HL-60 (cell line): ENCODE measurements at regions not wholly inside any gene's neighbourhood (a gene's known extent, or its start where the extent isn't known, plus 50 kb on each side); places are given as distances from the start of the nearest gene placed in this dataset.

Experiments used
- GABPA ChIP-seq: IDR thresholded peaks from 2 replicates; pipeline ENCODE4 v1.6.1; 2012; ENCODE audit warnings: low read depth
- POLR2AphosphoS5 ChIP-seq: IDR thresholded peaks from 2 replicates; pipeline ENCODE4 v1.6.1; 2012; ENCODE audit warnings: low read depth
- SPI1 ChIP-seq: IDR thresholded peaks from 2 replicates; pipeline ENCODE4 v1.6.1; 2012; ENCODE audit warnings: low read depth, mild to moderate bottlenecking, borderline replicate concordance
- TF ChIP-seq, protein P1 (sequence below): IDR thresholded peaks from one replicate; pipeline ENCODE4 v1.5.1; 2011; ENCODE audit warnings: low read length, control low read depth, inconsistent platforms; ENCODE audit not compliant: insufficient read depth
- TF ChIP-seq, protein P2 (sequence below): IDR thresholded peaks from 2 replicates; pipeline ENCODE4 v1.6.1; 2012; ENCODE audit warnings: low read depth; ENCODE audit not compliant: insufficient replicate concordance

DNA sequence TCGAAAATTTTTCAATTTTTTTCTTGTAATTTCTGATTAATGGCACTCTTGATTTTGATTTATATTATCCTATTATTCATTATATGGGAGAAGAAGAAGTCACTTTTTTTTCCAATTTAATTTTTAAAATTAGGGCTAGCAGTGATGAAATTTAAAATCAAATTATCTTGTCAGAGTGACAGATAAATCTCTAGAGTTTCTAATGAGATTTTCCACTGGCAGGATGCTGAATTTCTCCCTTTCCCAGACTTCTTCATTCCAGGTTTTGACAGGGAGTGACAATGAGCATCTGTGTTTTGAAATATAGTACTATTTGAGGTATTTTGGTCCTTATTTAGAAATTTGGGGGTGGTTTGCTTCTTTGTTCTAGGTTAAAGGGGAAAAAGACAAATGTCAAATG is 2274.1 kb downstream of the MAT2B start:
- TF ChIP-seq, protein P1, sequence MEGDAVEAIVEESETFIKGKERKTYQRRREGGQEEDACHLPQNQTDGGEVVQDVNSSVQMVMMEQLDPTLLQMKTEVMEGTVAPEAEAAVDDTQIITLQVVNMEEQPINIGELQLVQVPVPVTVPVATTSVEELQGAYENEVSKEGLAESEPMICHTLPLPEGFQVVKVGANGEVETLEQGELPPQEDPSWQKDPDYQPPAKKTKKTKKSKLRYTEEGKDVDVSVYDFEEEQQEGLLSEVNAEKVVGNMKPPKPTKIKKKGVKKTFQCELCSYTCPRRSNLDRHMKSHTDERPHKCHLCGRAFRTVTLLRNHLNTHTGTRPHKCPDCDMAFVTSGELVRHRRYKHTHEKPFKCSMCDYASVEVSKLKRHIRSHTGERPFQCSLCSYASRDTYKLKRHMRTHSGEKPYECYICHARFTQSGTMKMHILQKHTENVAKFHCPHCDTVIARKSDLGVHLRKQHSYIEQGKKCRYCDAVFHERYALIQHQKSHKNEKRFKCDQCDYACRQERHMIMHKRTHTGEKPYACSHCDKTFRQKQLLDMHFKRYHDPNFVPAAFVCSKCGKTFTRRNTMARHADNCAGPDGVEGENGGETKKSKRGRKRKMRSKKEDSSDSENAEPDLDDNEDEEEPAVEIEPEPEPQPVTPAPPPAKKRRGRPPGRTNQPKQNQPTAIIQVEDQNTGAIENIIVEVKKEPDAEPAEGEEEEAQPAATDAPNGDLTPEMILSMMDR, result no peak
- TF ChIP-seq POLR2AphosphoS5, result no peak
- no peak for TF ChIP-seq SPI1
- no peak for TF ChIP-seq GABPA
- TF ChIP-seq, protein P2, sequence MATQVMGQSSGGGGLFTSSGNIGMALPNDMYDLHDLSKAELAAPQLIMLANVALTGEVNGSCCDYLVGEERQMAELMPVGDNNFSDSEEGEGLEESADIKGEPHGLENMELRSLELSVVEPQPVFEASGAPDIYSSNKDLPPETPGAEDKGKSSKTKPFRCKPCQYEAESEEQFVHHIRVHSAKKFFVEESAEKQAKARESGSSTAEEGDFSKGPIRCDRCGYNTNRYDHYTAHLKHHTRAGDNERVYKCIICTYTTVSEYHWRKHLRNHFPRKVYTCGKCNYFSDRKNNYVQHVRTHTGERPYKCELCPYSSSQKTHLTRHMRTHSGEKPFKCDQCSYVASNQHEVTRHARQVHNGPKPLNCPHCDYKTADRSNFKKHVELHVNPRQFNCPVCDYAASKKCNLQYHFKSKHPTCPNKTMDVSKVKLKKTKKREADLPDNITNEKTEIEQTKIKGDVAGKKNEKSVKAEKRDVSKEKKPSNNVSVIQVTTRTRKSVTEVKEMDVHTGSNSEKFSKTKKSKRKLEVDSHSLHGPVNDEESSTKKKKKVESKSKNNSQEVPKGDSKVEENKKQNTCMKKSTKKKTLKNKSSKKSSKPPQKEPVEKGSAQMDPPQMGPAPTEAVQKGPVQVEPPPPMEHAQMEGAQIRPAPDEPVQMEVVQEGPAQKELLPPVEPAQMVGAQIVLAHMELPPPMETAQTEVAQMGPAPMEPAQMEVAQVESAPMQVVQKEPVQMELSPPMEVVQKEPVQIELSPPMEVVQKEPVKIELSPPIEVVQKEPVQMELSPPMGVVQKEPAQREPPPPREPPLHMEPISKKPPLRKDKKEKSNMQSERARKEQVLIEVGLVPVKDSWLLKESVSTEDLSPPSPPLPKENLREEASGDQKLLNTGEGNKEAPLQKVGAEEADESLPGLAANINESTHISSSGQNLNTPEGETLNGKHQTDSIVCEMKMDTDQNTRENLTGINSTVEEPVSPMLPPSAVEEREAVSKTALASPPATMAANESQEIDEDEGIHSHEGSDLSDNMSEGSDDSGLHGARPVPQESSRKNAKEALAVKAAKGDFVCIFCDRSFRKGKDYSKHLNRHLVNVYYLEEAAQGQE, result no peak
